ENCODE measurements at regions not wholly inside any gene's neighbourhood (a gene's known extent, or its start where the extent isn't known, plus 50 kb on each side); places are given as distances from the start of the nearest gene placed in this dataset.

DNA sequence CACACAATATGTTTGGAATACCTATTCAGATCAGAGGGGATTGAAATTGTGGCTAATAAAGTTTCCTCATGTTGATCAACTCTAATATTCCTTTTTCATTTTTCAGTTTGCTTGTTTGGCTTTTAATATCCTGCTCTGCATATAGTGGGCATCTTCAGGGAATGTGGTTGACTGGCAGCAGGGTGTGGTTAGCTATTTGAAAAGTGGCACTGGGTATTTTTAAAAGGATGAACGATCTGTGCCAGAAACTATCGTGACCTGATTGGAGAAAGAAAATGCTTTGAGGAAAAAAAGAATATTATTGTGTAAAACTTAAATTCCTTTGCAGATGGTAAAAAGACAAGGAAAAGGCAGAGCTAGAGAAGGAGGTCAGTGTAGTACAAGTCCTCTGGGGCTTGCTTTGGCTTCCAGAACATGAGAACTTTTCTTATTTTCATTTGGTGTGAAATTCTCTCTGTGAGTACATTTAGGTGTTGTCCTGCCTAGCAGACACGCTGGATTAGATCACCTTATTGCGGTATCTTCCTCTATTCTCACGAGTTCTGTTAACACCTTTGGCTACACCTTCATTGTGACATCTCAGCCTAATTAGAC is 329.7 kb upstream of the SNX7 start:
- DNase-seq (ENCODE audit: low read depth in 2 of 2), result no peak

DNA sequence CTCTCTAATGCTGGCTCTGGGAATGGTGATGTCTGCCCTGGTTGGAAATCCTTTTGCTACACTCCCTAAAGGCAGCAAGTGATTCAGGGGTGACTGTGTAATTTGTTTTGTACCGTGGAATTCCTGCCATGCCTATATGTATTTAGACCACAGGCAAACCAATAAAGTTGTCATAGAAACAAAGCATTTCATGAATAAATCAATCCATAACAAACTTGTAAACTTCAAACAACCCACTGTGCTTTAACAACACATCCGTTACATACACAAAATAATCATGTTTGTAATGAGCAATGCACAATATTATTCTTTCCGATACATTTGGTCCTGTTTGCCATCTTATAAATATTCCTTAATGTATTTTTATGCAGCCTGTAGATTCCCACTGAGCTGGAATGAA is 330.3 kb upstream of the SNX7 start:
- DNase-seq (ENCODE audit: low read depth in 2 of 2), result no peak

DNA sequence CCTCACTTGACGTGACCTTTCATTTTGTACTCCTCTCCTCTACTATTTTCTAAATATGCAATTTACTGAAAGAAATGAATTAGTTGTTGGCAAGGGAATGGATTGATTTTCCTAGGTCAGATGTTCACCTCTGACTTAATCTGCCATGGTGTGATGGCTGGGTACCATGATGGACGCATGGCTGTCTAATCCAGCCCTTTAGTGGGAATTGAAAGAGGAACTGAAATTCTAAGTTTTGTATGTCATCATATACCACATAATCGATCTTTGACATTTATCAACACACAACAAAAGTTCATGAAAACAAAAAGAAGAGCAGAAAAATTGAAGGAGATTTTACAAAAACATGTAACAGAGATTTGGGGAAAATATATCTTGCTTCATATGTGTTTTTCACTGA is 331.3 kb upstream of the SNX7 start:
- no peak for DNase-seq (ENCODE audit: low read depth in 2 of 2)

DNA sequence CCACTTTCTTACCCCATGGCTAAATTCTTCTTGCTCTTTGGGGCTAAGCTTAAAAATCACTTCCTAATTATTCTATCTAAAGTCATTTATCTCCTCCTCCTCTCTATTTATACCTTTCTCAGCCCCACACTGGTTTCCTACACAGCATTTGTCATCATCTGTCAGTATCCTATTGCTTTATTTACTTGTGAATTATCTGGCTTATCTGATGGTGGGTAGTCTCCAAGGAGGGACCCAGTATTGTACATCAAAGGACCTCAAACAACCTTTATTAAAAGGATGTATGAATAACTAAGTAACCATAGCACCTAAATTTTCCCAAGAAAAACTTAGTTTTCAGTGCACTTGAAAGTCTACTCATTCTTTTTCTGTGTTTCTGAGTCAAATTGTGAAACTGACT is 332.7 kb upstream of the SNX7 start:
- DNase-seq (ENCODE audit: low read depth in 2 of 2), result no peak

DNA sequence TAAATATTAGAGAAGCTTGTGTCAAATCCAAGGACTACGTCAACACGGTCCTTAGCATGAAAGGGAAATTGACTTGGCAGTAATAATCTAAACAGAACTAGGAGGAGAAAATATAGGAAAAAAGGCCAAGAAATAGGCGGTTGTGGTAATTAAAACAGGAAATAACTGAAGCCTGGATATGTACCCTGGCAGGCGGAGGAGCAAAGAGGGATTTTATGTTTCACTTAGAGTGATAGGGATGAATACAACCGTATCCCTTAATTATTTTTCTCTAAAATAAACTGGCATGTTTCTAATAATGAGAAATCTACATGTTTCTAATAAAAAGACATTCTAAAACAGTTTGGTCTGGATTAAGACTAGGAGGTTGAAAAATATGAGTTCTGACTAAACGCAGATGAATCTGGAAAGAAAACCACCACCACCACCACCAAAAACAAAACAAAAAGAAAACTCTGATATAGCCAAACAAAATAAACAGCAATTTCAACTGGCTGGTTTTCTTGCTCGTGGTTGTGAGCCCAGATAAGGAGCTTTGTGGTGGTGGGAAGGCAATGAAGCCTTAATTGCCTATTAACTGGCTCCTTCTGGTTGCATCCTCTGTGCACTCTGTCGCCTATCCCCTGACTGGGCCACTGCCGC is 334.2 kb upstream of the SNX7 start:
- DNase-seq (ENCODE audit: low read depth in 2 of 2), result no peak

DNA sequence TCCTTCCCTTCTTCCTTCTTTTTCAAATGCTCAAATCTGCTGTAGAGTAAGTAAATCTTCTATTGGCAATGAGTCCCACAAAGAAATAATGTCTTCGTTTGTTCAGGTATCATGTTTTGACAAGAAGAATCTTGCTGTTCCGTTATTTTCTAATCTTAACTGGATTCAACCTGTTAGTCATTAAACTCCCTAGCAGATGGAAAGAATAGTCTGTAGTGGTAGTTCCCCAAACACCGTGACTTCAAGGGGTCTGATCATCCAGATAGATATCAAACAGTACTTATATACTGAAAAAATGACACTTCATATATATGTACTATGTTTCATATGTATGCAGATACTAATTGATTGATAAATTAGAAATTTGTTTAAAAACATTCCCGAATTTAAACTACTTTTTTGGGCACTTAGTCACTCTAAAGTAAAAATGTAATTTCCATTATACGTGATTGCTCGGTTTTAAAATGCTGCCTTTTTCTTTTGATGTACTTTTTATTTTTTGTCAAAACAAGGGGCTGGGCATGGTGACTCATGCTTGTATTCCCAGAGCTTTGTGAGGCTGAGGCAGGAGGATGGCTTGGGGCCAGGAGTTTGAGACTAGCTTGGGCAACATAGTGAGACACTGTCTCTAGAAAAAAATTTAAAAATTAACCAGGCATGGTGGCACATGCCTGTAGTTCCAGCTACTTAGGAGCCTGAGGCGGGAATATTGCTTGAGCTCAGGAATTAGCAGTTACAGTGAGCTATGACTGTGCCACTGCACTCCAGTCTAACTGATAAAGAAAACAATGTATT is 335.7 kb upstream of the SNX7 start:
- DNase-seq (ENCODE audit: low read depth in 2 of 2), result no peak

DNA sequence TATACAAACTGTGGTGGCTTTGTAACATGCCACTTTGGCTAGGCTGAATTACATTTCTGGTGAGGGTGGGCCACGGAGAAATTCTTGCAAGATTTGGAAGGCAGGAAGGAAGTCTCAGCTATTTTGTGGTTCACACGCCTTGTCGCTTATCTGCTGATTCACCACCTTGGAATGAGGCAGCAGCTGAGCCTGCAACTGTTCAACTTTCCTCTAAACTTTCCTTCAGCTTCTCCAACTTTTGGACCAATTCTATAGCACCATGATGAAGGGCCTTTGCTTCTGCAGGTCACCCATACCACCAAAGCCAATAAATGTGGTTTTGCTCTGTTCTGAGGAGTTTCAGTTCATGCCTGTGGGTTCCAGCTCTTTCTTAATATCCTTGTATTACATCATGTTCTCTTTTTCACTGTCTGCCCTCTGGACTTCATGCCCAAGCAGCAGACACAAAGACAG is 337.6 kb upstream of the SNX7 start:
- DNase-seq (ENCODE audit: low read depth in 2 of 2), result no peak

DNA sequence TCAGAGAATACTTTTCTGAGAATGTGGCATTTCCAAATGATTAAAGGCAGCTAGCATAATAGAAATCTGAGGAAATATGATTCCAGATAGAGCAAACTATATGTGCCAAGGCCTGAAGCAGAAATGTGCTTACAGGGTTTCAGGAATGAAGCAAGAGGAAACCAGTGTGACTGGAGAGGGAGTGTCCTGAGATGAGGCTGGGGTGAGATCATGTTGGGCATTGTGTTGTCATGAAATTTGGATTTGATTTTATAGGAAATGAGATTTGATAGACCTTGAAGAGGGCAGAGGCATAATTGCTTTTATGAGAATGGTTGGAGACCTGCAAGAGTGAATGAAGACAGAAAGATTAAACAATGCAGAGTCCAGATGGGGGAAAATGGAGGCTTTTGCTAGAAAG is 338.1 kb upstream of the SNX7 start:
- DNase-seq (ENCODE audit: low read depth in 2 of 2), result no peak

DNA sequence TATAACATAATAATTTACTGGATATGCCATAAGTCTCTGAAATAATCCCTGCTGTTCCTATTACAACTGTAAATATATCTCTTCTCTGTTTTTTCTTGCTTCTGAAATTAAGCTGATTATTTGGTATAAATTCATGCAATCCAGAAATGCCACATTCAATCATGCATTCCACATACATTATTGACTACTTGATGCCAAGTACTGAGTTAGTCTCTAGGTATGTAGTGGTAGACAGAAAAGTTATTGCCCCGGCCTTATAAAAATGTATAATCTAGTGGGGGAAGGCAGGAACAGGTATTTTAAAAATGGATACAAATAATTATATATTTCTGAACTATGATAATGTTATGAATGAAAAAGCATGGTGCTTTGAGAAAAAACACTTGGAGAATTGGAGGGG is 338.6 kb upstream of the SNX7 start:
- DNase-seq (ENCODE audit: low read depth in 2 of 2), result no peak

DNA sequence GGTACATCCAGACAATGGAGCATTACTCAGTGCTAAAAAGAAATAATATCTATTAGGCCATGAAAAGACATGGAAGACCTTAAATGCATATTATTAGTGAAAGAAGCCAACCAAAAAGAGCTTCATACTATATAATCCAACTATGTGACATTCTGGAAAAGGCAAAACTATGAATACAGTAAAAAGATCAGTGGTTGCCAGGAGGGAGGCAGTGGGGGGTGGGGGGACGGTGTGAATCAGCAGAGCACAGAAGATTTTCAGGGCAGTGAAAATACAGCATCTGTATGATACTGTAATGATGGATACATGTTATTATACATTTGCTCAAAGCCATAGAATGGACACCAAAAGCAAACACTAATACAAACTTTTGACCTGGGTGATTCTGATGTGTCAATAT is 339.4 kb upstream of the SNX7 start:
- no peak for DNase-seq (ENCODE audit: low read depth in 2 of 2)

DNA sequence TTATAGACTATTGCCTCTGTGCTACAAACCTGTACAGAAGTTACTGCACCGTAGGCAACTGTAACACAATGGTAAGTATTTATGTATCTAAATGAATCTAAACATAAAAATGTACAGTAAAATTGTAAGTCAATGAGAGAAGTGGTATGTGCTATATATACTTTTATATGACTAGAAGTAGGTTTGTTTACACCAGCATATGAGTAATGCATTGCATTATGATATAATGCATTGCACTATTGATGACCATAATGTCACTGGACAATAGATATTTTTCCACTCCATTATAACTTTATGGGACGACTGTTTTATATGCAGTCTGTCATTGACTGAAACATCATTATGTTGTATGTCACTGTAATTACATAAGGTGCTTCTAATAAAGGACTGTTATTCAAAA is 340.3 kb upstream of the SNX7 start:
- no peak for DNase-seq (ENCODE audit: low read depth in 2 of 2)

DNA sequence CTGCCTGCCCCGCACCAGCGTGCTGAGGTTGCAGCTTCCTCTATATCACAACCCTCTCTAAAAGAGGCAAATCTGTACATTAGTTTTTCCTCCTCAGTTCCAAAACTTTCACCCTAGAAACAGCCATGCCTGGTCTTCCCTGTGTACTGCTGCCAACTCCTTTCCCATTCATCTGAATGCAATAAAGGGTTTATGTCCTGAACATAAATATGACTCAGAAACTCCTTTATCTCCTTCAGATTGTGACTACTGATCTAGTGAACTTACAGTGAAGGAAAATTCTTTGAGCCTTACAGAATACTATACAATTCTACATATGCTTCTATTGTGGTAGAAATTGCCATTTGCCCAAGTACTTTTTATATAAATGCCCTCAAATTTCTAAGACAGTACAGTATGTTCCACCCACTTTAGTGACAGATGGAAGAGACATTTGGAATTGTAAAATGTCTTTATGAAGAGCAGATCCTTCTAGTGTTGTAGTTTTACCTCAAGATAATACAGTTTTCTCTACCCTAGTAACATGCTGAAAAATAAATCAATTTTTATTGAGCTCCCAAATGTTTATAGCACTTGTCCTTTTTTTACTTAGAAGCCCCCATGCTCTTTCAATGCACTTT is 345.1 kb upstream of the SNX7 start:
- DNase-seq (ENCODE audit: low read depth in 2 of 2), result no peak

DNA sequence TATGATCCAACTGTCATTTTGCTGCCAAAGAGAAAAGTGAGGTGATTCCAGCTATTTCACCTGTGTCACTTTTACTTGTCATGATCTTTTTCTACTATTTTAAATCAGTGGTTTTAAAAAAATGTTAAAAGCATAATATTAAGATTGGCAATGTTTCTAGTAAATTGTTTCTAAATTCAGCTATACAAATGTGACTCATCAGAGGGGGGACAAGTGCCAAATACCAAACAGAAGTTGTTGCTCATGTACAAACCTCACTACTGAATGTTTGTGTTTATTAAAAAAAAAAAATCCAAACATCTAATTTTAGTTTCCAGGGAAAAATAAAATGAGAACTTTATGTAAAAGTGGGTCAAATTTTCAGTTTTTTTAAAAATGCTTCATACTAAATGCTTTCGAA is 346.2 kb upstream of the SNX7 start:
- DNase-seq (ENCODE audit: low read depth in 2 of 2), result no peak

DNA sequence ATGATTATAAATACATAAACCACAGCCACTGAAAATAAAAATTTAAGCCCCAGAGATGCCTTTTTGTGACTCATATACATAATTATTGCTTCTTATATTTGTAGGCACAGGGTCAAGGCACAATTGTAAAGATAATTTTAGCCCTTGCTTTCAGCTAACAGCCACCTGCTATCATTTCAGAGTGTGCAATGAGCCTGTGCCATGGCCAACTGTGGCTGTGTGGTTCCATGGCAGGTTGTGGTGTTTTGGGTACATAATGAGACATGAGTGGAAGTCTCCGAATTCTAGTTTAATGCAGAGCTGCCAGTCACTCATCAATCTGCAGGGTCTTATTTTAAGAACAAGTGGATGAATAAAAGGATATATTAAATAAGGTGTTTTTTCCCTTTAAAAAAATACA is 346.9 kb upstream of the SNX7 start:
- no peak for DNase-seq (ENCODE audit: low read depth in 2 of 2)

DNA sequence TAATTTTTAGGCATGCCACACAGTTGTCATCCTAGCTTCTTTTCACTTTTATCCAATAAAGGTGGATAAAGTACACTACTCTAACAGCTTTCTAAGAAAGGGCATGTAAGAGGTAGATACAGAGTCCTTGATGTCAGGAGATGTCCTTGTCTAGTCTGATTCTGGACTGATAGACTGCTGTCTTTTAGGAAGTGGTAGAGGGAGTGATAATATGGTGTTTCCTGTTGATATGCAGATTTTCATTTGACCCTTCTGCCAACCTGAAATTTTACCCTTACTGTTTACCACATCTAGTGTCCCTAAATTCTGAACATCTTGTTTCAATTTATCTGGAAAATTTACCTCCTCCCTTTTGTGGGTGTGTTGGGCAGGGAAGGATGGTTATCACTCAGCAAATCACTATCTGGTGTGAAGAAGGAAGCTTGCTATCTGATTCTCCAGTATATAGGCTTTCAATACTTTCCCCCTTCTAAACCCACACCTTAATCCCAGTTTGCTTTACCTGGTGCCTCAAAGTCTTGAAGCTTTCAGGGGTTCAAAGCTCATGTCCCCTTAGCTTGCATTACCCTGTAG is 354.9 kb upstream of the SNX7 start:
- no peak for DNase-seq (ENCODE audit: low read depth in 2 of 2)

DNA sequence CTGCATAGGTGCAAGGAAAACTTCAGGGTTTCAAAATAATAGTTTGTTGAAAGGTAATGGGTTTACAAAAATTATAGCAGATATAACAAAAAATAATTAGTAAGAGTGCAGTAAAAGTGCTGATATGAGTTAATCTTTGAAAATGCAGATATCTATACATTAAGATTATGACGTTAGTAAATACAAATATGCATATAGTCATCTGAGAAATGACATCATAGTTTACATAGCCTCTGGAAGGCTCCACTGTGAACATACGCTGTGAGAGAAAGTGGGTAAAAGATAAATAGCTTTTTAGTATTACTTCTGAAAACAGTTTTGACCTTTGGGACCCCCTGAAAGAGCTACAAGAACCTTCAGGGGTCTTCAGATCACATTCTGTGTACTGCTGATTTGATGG is 356.2 kb upstream of the SNX7 start:
- DNase-seq (ENCODE audit: low read depth in 2 of 2), result no peak

DNA sequence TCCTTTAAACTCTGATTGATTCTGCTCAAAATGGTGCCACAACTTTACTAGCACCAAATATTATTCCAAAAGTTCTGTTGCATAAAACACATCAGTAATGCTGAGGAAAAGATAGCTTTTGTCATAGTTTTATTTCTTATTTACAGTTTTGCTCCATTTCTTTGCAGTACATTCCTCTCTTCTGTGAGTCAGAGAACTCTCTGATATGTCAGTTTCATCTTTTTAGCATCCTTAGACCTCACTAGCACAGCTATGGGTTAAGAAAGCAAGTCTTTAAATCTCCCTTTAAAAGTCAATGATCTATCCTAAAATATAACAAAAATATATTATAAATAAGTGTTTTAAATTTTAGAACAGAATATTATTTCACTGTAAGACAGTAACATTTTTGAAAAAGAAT is 356.6 kb upstream of the SNX7 start:
- no peak for DNase-seq (ENCODE audit: low read depth in 2 of 2)

DNA sequence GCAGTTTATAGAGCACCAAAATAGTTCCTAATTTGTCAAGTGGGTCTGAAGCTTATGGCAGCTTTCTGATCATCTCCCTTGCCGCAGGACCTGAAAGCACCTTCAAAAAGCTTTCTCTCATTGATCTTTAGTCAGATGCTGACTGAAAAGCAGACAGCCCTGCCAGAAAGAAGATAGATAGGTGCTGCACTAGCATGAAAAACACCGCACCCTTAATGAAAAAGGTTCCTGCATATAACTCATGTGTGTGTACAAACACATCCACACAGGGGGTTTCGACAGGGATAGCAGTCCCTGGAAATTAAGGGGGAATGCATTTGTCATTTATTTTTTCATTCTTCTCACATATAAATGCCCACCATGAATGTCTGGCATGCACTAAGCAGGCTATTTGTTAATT is 361.7 kb upstream of the SNX7 start:
- DNase-seq (ENCODE audit: low read depth in 2 of 2), result no peak

DNA sequence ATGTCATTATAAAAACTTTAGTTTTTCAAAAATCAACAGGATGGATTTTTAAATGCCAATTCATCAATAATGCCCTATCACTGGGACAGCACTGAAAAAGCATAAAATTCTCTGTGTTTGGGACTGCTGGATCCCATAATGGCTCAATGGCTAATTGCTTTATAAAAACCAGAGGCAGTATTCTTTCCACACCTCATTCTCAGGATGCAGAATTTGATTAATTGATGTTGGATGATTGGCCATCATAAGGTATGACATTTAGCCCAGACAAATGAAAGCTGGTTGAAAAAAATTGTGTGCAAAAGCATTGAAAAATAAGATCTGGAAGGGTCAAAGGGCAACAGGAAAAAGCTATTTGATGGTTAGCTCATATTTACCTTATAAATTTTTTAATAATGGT is 362.2 kb upstream of the SNX7 start:
- no peak for DNase-seq (ENCODE audit: low read depth in 2 of 2)

DNA sequence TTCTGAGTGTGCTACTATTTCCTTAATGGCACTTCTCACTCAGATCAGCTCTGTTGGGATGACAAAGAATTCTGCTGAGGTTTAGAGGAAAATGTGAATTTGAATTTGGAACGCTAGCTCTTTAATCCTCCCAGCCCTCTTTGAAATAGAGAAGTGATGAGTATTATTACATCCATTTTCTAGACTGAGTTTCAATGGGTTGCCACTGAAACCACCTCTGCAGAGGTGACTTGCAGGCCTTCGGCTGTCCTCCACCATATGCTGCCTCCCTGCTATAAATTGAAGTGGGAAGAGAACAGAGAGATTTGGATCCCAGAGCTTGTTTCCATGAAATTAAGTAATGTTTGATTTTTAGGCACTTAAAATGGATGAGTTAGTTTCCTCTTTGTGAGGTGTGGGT is 363.2 kb upstream of the SNX7 start:
- DNase-seq (ENCODE audit: low read depth in 2 of 2), result no peak

DNA sequence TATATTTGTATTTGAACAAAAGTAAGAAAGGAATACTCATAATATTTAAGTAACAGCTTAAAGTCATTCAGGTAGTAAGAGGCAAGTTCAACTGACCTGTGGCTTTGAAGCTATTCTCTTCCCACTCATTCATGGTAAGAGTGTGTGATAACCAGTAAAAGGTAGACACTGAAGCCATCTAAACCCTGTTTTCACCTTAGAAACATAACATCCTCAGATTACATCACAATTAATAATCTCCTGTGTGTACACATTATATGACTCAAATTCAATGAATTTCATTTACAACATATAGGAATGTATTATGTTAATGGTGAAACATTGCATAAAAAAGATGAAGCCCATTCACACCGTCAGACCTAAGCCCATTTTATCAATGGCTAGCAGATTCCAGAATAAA is 364.8 kb upstream of the SNX7 start:
- no peak for DNase-seq (ENCODE audit: low read depth in 2 of 2)

DNA sequence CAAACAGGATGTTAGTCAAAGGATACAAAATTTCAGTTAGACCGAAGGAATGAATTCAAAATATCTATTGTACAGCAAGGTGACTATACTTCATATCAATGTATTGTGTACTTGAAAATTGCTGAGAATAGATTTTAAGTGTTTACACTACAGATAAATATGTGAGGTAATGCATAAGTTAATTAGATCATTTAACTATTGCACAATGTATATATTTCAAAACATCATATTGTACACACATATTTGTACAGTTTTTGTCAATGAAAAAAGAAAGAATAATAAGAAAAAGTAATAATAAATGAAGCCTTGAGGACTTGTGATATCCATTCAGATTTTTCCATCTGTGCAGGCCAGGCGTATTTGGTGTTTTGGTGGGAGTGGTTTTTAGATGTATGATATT is 367.4 kb upstream of the SNX7 start:
- DNase-seq (ENCODE audit: low read depth in 2 of 2), result no peak

DNA sequence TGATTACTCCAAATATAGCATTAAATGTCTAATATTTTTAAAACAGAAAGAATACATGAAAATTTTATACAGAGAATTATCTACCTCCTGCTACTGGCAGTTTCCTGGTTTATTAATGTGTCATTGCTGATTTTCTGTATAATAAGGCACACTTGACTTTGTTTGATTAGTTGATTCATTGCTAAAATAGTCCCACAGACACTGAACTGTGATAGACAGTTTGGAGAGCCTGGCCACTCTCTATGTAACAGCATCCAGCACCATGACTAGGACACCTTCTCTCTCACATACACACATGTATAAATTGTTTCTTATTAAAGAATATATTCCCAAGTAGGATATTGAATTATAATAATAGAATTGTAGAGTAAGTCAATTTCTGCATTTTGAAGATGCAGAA is 368.5 kb upstream of the SNX7 start:
- DNase-seq (ENCODE audit: low read depth in 2 of 2), result no peak
